ENCODE measurements at regions not wholly inside any gene's neighbourhood (a gene's known extent, or its start where the extent isn't known, plus 50 kb on each side); places are given as distances from the start of the nearest gene placed in this dataset.

- TF ChIP-seq ERG (CRISPR knock-in tag; IDR thresholded peaks at IDR 0.05), result no peak
- no peak for TF ChIP-seq MXD4 (CRISPR knock-in tag; IDR thresholded peaks at IDR 0.05; ENCODE audit: borderline replicate concordance)
- no peak for TF ChIP-seq NR1H2 (CRISPR knock-in tag; IDR thresholded peaks at IDR 0.05)
These were observed 449.6 kb downstream of the PLCL1 start (continued) for GRCh38 chr2:198253995-198254394.

GRCh38 chr2:198252472-198252871, 448.1 kb downstream of the PLCL1 start:
- Mint-ChIP-seq H3K27me3 (ENCODE audit: low read depth) (no peaks in the 10 kb centered on the region), H3K4me1 (no peaks in the 10 kb centered on the region), H3K4me3 (no peak overlapping the region), H3K9me3 (no peaks in the 10 kb centered on the region), H3K36me3 (no peaks in the 10 kb centered on the region), H3K27ac (no peak overlapping the region)
- POLR2A ChIA-PET, result no interaction called here
- CTCF ChIA-PET, result no interaction called here
- ATAC-seq (no peak), DNase-seq (ENCODE audit: low spot score) (no peak)
- TF ChIP-seq SMAD3 (CRISPR knock-in tag; IDR thresholded peaks at IDR 0.05; ENCODE audit: borderline replicate concordance) (no peak), STAT6 (CRISPR knock-in tag; conservative IDR thresholded peaks at IDR 0.05; ENCODE audit: low read depth) (no peak), TEAD4 (CRISPR knock-in tag; IDR thresholded peaks at IDR 0.05) (no peak), OVOL2 (CRISPR knock-in tag; IDR thresholded peaks at IDR 0.05; ENCODE audit: borderline replicate concordance) (no peak), E2F5 (CRISPR knock-in tag; IDR thresholded peaks at IDR 0.05) (no peak), ESRRA (CRISPR knock-in tag; IDR thresholded peaks at IDR 0.05; ENCODE audit: borderline replicate concordance) (no peak), IRF1 (CRISPR knock-in tag; IDR thresholded peaks at IDR 0.05) (no peak), PRDM15 (CRISPR knock-in tag; IDR thresholded peaks at IDR 0.05) (no peak), ARID4B (CRISPR knock-in tag; IDR thresholded peaks at IDR 0.05; ENCODE audit: borderline replicate concordance) (no peak), ZNF317 (CRISPR knock-in tag; IDR thresholded peaks at IDR 0.05; ENCODE audit: borderline replicate concordance, low read depth) (no peak), ZNF423 (CRISPR knock-in tag; IDR thresholded peaks at IDR 0.05) (no peak), ZMAT4 (CRISPR knock-in tag; IDR thresholded peaks at IDR 0.05) (no peak), ZNF425 (CRISPR knock-in tag; conservative IDR thresholded peaks at IDR 0.05) (no peak)

Data from WTC11 (cell line).